CD4-positive, alpha-beta T cell (primary cell): ENCODE measurements at regions not wholly inside any gene's neighbourhood (a gene's known extent, or its start where the extent isn't known, plus 50 kb on each side); places are given as distances from the start of the nearest gene placed in this dataset.

ENCODE experiments used
- ATAC-seq: fragments of 200-7000 bp; cut with Tn5 transposase; one replicate; pipeline ENCODE4 v1.10.0; 2022; ENCODE audit warnings: mild to moderate bottlenecking; ENCODE audit not compliant: poor library complexity
- CTCF ChIA-PET: fragments of 350-600 bp; sonication (Branson Sonifier 250); formaldehyde crosslinking; loops from one replicate; lab custom pipeline; 2021; ENCODE audit warnings: antibody characterized with exemption, inconsistent platforms; lab: Charles Lee
- POLR2A ChIA-PET: fragments of 350-600 bp; sonication (Branson Sonifier 250); formaldehyde crosslinking; loops from one replicate; lab custom pipeline; 2021; ENCODE audit warnings: antibody characterized with exemption, inconsistent platforms; lab: Charles Lee
- DNase-seq, 14 experiments: peaks; one replicate each; pipeline ENCODE4 v3.0.0-alpha.2; 2013 to 2020; ENCODE audit warnings: mixed read lengths in 2 of 14
- H3K27ac ChIP-seq, 2 donors: one replicate each; pipeline versions ENCODE4 v1.5.1 to v1.7.0; 2013; ENCODE audit warnings: low read length in 2 of 2, low read depth in 1 of 2, mild to moderate bottlenecking in 1 of 2
- H3K27me3 ChIP-seq, 2 experiments: 1 replicate in 1 of 2; 2 replicates in 1 of 2; pipeline versions ENCODE4 v1.6.1 to v1.7.0; 2013; ENCODE audit warnings: low read length in 2 of 2, control low read depth in 1 of 2, mild to moderate bottlenecking in 1 of 2, moderate library complexity in 1 of 2; ENCODE audit not compliant: insufficient read depth in 2 of 2, control insufficient read depth in 1 of 2
- H3K36me3 ChIP-seq: one replicate; pipeline ENCODE4 v1.6.1; 2013; ENCODE audit warnings: low read length, control low read depth; ENCODE audit not compliant: insufficient read depth
- H3K4me1 ChIP-seq: one replicate; pipeline ENCODE4 v1.6.1; 2013; ENCODE audit warnings: low read length, control low read depth; ENCODE audit not compliant: insufficient read depth
- H3K4me3 ChIP-seq: one replicate; pipeline ENCODE4 v1.5.1; 2013; ENCODE audit warnings: mild to moderate bottlenecking, low read length, moderate library complexity
- H3K9me3 ChIP-seq, 2 experiments: 1 replicate in 1 of 2; 2 replicates in 1 of 2; pipeline versions ENCODE4 v1.6.1 to v1.7.0; 2013; ENCODE audit warnings: low read length in 2 of 2, mild to moderate bottlenecking in 2 of 2, control low read depth in 1 of 2, moderate library complexity in 1 of 2; ENCODE audit not compliant: control insufficient read depth in 1 of 2, insufficient read depth in 1 of 2
- H3K27ac Mint-ChIP-seq: one replicate; pipeline ENCODE4 v1.8.0; 2020; ENCODE audit warnings: mixed read lengths
- H3K27me3 Mint-ChIP-seq: one replicate; pipeline ENCODE4 v1.8.0; 2021; ENCODE audit warnings: mixed read lengths
- H3K36me3 Mint-ChIP-seq: one replicate; pipeline ENCODE4 v1.8.0; 2021; ENCODE audit warnings: low read depth, mixed read lengths
- H3K4me1 Mint-ChIP-seq: one replicate; pipeline ENCODE4 v1.8.0; 2021; ENCODE audit warnings: low read depth, mixed read lengths
- H3K4me3 Mint-ChIP-seq: one replicate; pipeline ENCODE4 v1.8.0; 2020; ENCODE audit warnings: mild to moderate bottlenecking, mixed read lengths
- H3K9me3 Mint-ChIP-seq: one replicate; pipeline ENCODE4 v1.8.0; 2020; ENCODE audit warnings: mixed read lengths
- intact Hi-C, 2 experiments: fragments of 100-400 bp; cut with DNase I in 1 of 2; cut with micrococcal nuclease in 1 of 2; formaldehyde crosslinking; loops; one replicate each; pipeline versions ENCODE4 v1.15.1 to v1.9.0; 2023 to 2025; cut with DNase I, micrococcal nuclease
- TF ChIP-seq, protein P1 (sequence below): fragments of 200-600 bp; IDR thresholded peaks from one replicate; pipeline ENCODE4 v1.8.0; 2022; ENCODE audit warnings: antibody characterized with exemption, mild to moderate bottlenecking

DNA sequence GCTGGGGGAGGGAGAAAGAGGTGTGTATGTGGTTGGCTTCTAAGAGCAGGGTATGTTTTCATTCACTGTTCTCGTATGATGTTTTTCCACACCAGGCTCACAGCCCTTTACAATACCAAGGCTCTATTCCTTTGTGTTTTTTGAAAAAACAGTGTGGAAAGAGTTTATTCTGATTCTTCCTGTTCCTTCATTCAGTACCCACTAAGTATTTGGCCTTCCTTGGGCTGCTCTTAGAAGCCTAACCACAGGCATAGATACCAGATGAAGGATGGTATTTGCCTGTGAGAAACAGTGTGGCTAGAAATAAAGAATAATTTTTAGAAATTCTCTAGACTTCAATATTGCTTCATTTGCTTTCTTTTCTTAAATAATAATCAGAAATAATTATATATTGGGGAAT is 518.0 kb upstream of the DIPK2B start:
- peaks cover 4% of the 10 kb centered on the region for H3K4me1 ChIP-seq
- H3K36me3 ChIP-seq, result no peaks in the 10 kb centered on the region
- POLR2A ChIA-PET, result no interaction called here
- intact Hi-C loops, result no loop called here
- CTCF ChIA-PET, result no interaction called here
- ATAC-seq, result no peak
- Mint-ChIP-seq H3K36me3 (no peaks in the 10 kb centered on the region), H3K4me3 (no peak overlapping the region), H3K9me3 (no peaks in the 10 kb centered on the region), H3K4me1 (peaks cover 19% of the 10 kb centered on the region), H3K27me3 (no peaks in the 10 kb centered on the region), H3K27ac (no peak overlapping the region)
- DNase-seq, result no peak
- no peaks in the 10 kb centered on the region for H3K9me3 ChIP-seq
- H3K27ac ChIP-seq, result no peak overlapping the region
- no peak overlapping the region for H3K4me3 ChIP-seq
- no peaks in the 10 kb centered on the region for H3K27me3 ChIP-seq
- TF ChIP-seq, protein P1, sequence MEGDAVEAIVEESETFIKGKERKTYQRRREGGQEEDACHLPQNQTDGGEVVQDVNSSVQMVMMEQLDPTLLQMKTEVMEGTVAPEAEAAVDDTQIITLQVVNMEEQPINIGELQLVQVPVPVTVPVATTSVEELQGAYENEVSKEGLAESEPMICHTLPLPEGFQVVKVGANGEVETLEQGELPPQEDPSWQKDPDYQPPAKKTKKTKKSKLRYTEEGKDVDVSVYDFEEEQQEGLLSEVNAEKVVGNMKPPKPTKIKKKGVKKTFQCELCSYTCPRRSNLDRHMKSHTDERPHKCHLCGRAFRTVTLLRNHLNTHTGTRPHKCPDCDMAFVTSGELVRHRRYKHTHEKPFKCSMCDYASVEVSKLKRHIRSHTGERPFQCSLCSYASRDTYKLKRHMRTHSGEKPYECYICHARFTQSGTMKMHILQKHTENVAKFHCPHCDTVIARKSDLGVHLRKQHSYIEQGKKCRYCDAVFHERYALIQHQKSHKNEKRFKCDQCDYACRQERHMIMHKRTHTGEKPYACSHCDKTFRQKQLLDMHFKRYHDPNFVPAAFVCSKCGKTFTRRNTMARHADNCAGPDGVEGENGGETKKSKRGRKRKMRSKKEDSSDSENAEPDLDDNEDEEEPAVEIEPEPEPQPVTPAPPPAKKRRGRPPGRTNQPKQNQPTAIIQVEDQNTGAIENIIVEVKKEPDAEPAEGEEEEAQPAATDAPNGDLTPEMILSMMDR, result no peak

DNA sequence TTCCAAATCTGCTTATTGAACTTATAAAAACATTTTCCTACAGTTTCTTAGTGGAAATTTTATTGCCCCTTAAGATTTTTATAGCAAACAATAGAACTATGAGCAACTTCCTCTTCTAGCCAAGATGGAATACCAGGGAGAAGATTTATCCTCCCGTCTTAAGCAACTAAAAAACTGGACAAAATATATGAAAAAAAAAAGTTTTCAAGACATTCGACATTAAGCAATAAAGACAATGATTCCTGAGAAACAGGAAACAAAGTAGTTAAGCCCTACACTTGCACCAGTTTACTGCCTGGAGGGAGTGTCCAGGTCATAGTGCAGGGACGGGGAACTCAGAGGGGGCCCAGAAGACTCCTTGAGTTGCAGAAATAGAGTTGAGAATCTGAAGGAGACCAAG is 516.1 kb upstream of the DIPK2B start:
- no peak overlapping the region for H3K27ac ChIP-seq
- no peaks in the 10 kb centered on the region for H3K27me3 Mint-ChIP-seq
- H3K4me1 ChIP-seq, result peaks cover 4% of the 10 kb centered on the region
- no peaks in the 10 kb centered on the region for H3K27me3 ChIP-seq
- peaks cover 19% of the 10 kb centered on the region for H3K4me1 Mint-ChIP-seq
- DNase-seq (no peak), ATAC-seq (no peak)
- CTCF ChIA-PET, result no interaction called here
- no peak overlapping the region for H3K4me3 Mint-ChIP-seq
- intact Hi-C loops, result no loop called here
- no peaks in the 10 kb centered on the region for H3K36me3 ChIP-seq
- TF ChIP-seq, protein P1, result no peak
- no peaks in the 10 kb centered on the region for H3K9me3 ChIP-seq
- no peak overlapping the region for H3K4me3 ChIP-seq
- no peaks in the 10 kb centered on the region for H3K36me3 Mint-ChIP-seq
- H3K9me3 Mint-ChIP-seq, result no peaks in the 10 kb centered on the region
- H3K27ac Mint-ChIP-seq, result no peak overlapping the region
- POLR2A ChIA-PET, result no interaction called here

DNA sequence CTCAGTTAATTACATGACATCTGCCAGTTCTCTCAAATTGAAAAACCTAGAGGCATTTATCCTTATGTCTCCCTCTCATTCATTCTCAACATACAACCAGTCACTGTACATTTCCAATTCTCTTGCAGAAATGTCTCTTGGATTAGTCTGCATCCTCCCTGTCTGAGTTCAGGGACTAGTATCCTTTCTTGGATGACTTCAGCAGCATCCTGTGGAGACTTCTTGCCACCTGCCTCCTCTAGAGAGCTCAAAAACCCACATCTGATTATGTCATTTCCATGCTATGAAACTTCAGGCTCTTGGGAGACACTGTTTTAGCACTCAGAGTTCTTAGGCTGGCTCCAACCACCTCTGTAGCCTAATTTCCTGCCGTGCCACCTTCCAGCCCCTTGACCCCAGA is 515.1 kb upstream of the DIPK2B start:
- Mint-ChIP-seq H3K4me1 (peaks cover 19% of the 10 kb centered on the region), H3K9me3 (no peaks in the 10 kb centered on the region), H3K27ac (no peak overlapping the region), H3K4me3 (no peak overlapping the region), H3K27me3 (no peaks in the 10 kb centered on the region), H3K36me3 (no peaks in the 10 kb centered on the region)
- H3K36me3 ChIP-seq, result no peaks in the 10 kb centered on the region
- no peaks in the 10 kb centered on the region for H3K27me3 ChIP-seq
- no peak overlapping the region for H3K4me3 ChIP-seq
- no peak overlapping the region for H3K27ac ChIP-seq
- ChIA-PET POLR2A (no interaction called here), CTCF (no interaction called here)
- TF ChIP-seq, protein P1, result no peak
- intact Hi-C loops, result no loop called here
- H3K9me3 ChIP-seq, result no peaks in the 10 kb centered on the region
- DNase-seq (no peak), ATAC-seq (no peak)
- peaks cover 4% of the 10 kb centered on the region for H3K4me1 ChIP-seq
